Suprapubic skin (tissue), 4 donors: ENCODE measurements at regions not wholly inside any gene's neighbourhood (a gene's known extent, or its start where the extent isn't known, plus 50 kb on each side); places are given as distances from the start of the nearest gene placed in this dataset.

Experiments used
- POLR2A ChIP-seq, 2 donors: fragments of 450-650 bp; IDR thresholded peaks; one replicate each; pipeline ENCODE4 v1.6.1; 2017; ENCODE audit warnings: antibody characterized with exemption in 2 of 2, mild to moderate bottlenecking in 2 of 2, moderate library complexity in 2 of 2
- POLR2AphosphoS5 ChIP-seq, 3 donors: sonication (generic); formaldehyde crosslinking; IDR thresholded peaks; one replicate each; pipeline ENCODE4 v1.6.1; 2017; ENCODE audit warnings: antibody characterized with exemption in 3 of 3
- TF ChIP-seq, protein P1 (sequence below), 2 donors: fragments of 200-600 bp in 1 of 2; fragments of 450-650 bp in 1 of 2; sonication (generic) in 1 of 2; IDR thresholded peaks; one replicate each; pipeline ENCODE4 v1.5.1; 2016 to 2019; ENCODE audit warnings: antibody characterized with exemption in 2 of 2, mild to moderate bottlenecking in 1 of 2, moderate library complexity in 1 of 2

DNA sequence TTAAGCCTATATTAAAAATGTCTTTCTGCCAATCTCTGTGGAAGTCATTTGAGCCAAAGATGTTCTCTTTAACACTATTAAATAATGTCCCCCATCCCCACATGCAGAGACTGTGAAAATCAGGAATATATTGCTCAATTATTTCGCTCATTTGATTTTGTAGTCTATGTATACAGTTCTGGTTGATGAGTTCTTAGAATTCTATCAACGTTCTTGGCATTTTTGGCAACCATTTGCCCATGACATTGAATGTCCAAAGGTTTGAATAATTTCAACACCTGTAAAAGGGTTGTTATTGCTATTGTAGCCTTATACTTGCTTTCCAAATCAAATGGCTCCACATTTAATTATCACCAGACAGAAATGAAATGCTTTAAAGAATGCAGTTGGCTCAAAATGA, 536.1 kb downstream of the CAAP1 start:
- TF ChIP-seq, protein P1, sequence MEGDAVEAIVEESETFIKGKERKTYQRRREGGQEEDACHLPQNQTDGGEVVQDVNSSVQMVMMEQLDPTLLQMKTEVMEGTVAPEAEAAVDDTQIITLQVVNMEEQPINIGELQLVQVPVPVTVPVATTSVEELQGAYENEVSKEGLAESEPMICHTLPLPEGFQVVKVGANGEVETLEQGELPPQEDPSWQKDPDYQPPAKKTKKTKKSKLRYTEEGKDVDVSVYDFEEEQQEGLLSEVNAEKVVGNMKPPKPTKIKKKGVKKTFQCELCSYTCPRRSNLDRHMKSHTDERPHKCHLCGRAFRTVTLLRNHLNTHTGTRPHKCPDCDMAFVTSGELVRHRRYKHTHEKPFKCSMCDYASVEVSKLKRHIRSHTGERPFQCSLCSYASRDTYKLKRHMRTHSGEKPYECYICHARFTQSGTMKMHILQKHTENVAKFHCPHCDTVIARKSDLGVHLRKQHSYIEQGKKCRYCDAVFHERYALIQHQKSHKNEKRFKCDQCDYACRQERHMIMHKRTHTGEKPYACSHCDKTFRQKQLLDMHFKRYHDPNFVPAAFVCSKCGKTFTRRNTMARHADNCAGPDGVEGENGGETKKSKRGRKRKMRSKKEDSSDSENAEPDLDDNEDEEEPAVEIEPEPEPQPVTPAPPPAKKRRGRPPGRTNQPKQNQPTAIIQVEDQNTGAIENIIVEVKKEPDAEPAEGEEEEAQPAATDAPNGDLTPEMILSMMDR (IDR thresholded peaks at IDR 0.05) = no peak
- TF ChIP-seq POLR2AphosphoS5 (IDR thresholded peaks at IDR 0.05) (no peak), POLR2A (IDR thresholded peaks at IDR 0.05) (no peak)
